CD14-positive monocyte (primary cell): ENCODE measurements at regions not wholly inside any gene's neighbourhood (a gene's known extent, or its start where the extent isn't known, plus 50 kb on each side); places are given as distances from the start of the nearest gene placed in this dataset.

ENCODE experiments used
- DNase-seq, 3 donors: peaks; one replicate each; pipeline ENCODE4 v3.0.0-alpha.2; 2011 to 2022
- H2AFZ ChIP-seq: 2 replicates; pipeline ENCODE4 v1.6.0; 2012; ENCODE audit warnings: mild to moderate bottlenecking, low read depth, low read length, inconsistent platforms; ENCODE audit not compliant: insufficient read depth, poor library complexity, severe bottlenecking
- H3K27ac ChIP-seq, 2 donors: 1 replicate in 1 of 2; 2 replicates in 1 of 2; pipeline ENCODE4 v1.5.1; 2012 to 2013; ENCODE audit warnings: low read length in 2 of 2, control low read depth in 1 of 2, inconsistent platforms in 1 of 2, low read depth in 1 of 2, mild to moderate bottlenecking in 1 of 2
- H3K27me3 ChIP-seq, 2 donors: one replicate each; pipeline versions ENCODE4 v1.6.0 to v1.6.1; 2011 to 2013; ENCODE audit warnings: low read length in 2 of 2; ENCODE audit not compliant: control insufficient read depth in 2 of 2, insufficient read depth in 2 of 2
- H3K36me3 ChIP-seq, 2 donors: replicated peaks in 1 of 2; 1 replicate in 1 of 2; 2 replicates in 1 of 2; pipeline versions ENCODE4 v1.5.1 to v1.6.1; 2012 to 2013; ENCODE audit warnings: low read length in 2 of 2, control low read depth in 1 of 2, inconsistent platforms in 1 of 2, mild to moderate bottlenecking in 1 of 2; ENCODE audit not compliant: insufficient read depth in 2 of 2, control insufficient read depth in 1 of 2
- H3K4me1 ChIP-seq, 2 donors: 1 replicate in 1 of 2; 2 replicates in 1 of 2; pipeline versions ENCODE4 v1.5.1 to v1.6.1; 2012 to 2013; ENCODE audit warnings: low read length in 2 of 2, control low read depth in 1 of 2, inconsistent platforms in 1 of 2, mild to moderate bottlenecking in 1 of 2, moderate library complexity in 1 of 2; ENCODE audit not compliant: insufficient read depth in 2 of 2, control insufficient read depth in 1 of 2
- H3K4me2 ChIP-seq: replicated peaks from 2 replicates; pipeline ENCODE3; 2012; ENCODE audit warnings: low read length, moderate library complexity, mild to moderate bottlenecking; ENCODE audit not compliant: poor library complexity, severe bottlenecking; ENCODE audit errors: extremely low read depth
- H3K4me3 ChIP-seq, 3 experiments: fragments of 200-600 bp in 1 of 3; sonication (generic) in 1 of 3; replicated peaks in 1 of 3; 1 replicate in 2 of 3; 2 replicates in 1 of 3; pipeline ENCODE4 v1.5.1; 2011 to 2013; ENCODE audit warnings: low read length in 3 of 3, mild to moderate bottlenecking in 3 of 3, control low read depth in 2 of 3, low read depth in 2 of 3, inconsistent platforms in 1 of 3, moderate library complexity in 1 of 3
- H3K79me2 ChIP-seq: 2 replicates; pipeline ENCODE4 v1.6.0; 2012; ENCODE audit warnings: mild to moderate bottlenecking, control low read depth, inconsistent platforms, low read length, moderate library complexity; ENCODE audit not compliant: insufficient read depth
- H3K9ac ChIP-seq: 2 replicates; pipeline ENCODE4 v1.6.0; 2017; ENCODE audit warnings: low read length, mild to moderate bottlenecking; ENCODE audit not compliant: insufficient read depth, poor library complexity, severe bottlenecking
- H3K9me3 ChIP-seq, 2 donors: replicated peaks in 1 of 2; 1 replicate in 1 of 2; 2 replicates in 1 of 2; pipeline versions ENCODE4 v1.5.1 to v1.6.1; 2012 to 2013; ENCODE audit warnings: low read length in 2 of 2, control low read depth in 1 of 2; ENCODE audit not compliant: control insufficient read depth in 1 of 2, insufficient read depth in 1 of 2
- H4K20me1 ChIP-seq: 2 replicates; pipeline ENCODE4 v1.6.0; 2012; ENCODE audit warnings: mild to moderate bottlenecking, low read length, control low read depth, moderate library complexity; ENCODE audit not compliant: insufficient read depth
- H3K27ac Mint-ChIP-seq, 7 donors: one replicate each; pipeline ENCODE4 v1.8.0; 2020; ENCODE audit warnings: mild to moderate bottlenecking in 7 of 7, mixed read lengths in 7 of 7, moderate library complexity in 6 of 7, inconsistent platforms in 2 of 7
- H3K27me3 Mint-ChIP-seq, 3 donors: one replicate each; pipeline ENCODE4 v1.8.0; 2021 to 2022; ENCODE audit warnings: low read depth in 3 of 3, mild to moderate bottlenecking in 3 of 3, mixed read lengths in 3 of 3, moderate library complexity in 3 of 3, inconsistent platforms in 1 of 3
- H3K36me3 Mint-ChIP-seq, 2 donors: one replicate each; pipeline ENCODE4 v1.8.0; 2020; ENCODE audit warnings: mixed read lengths in 2 of 2, inconsistent platforms in 1 of 2, mild to moderate bottlenecking in 1 of 2
- H3K4me1 Mint-ChIP-seq: one replicate; pipeline ENCODE4 v1.8.0; 2020; ENCODE audit warnings: mild to moderate bottlenecking, mixed read lengths
- H3K4me3 Mint-ChIP-seq, 2 donors: one replicate each; pipeline ENCODE4 v1.8.0; 2020; ENCODE audit warnings: mild to moderate bottlenecking in 2 of 2, mixed read lengths in 2 of 2, moderate library complexity in 1 of 2
- H3K9me3 Mint-ChIP-seq, 7 donors: one replicate each; pipeline ENCODE4 v1.8.0; 2020 to 2022; ENCODE audit warnings: mixed read lengths in 7 of 7, mild to moderate bottlenecking in 6 of 7, moderate library complexity in 6 of 7, inconsistent platforms in 2 of 7
- CTCF ChIP-seq: fragments of 200-600 bp; IDR thresholded peaks from one replicate; pipeline ENCODE4 v1.8.0; 2022; ENCODE audit warnings: antibody characterized with exemption, mild to moderate bottlenecking
- WGBS: methylation state at CpG from one replicate; pipeline ENCODE4 v1.1.5; 2013; ENCODE audit warnings: missing lambda C conversion rate; ENCODE audit not compliant: insufficient coverage; 5-methylcytosine and 5-hydroxymethylcytosine counted together
- intact Hi-C, 2 donors: fragments of 100-400 bp; cut with micrococcal nuclease; formaldehyde crosslinking; loops; one replicate each; pipeline versions ENCODE4 v1.15.0 to v1.15.1; 2023

- Mint-ChIP-seq H3K36me3 (no peaks in the 10 kb centered on the region), H3K27me3 (no peaks in the 10 kb centered on the region), H3K27ac (no peak overlapping the region), H3K4me1 (no peaks in the 10 kb centered on the region), H3K9me3 (no peaks in the 10 kb centered on the region), H3K4me3 (no peak overlapping the region)
- no peak for TF ChIP-seq CTCF
- Histone ChIP-seq H3K4me3 (no peak overlapping the region), H3K9ac (no peak overlapping the region), H3K79me2 (no peaks in the 10 kb centered on the region), H3K27me3 (no peaks in the 10 kb centered on the region), H4K20me1 (no peaks in the 10 kb centered on the region), H3K9me3 (no peaks in the 10 kb centered on the region), H3K4me2 (no peak overlapping the region), H3K4me1 (no peaks in the 10 kb centered on the region), H2AFZ (no peak overlapping the region), H3K27ac (no peak overlapping the region), H3K36me3 (no peaks in the 10 kb centered on the region)
- no CpG with 5 or more reads among the region's 1 CpG for WGBS
- no peak for DNase-seq
- intact Hi-C loops = loop anchor here in 1 of 2 donors (10.0 kb wide), 1 partner anchor 63 kb away; no protein-coding TSS in a partner anchor
Observed at GRCh38 chr18:29137773-29138495, 961.0 kb upstream of the CDH2 start.

- Histone ChIP-seq H3K4me2 (peak overlapping the region; percentile 46), H3K4me1 (peaks cover 7 to 12% of the 10 kb centered on the region in 2 donors), H3K36me3 (no peaks in the 10 kb centered on the region), H3K4me3 (peak overlapping the region in 1 of 3 experiments; percentile 46), H3K27ac (peak overlapping the region in 1 of 2 donors; percentile 55), H3K27me3 (no peaks in the 10 kb centered on the region), H3K9me3 (no peaks in the 10 kb centered on the region), H3K9ac (no peak overlapping the region), H3K79me2 (no peaks in the 10 kb centered on the region), H4K20me1 (no peaks in the 10 kb centered on the region), H2AFZ (no peak overlapping the region)
- H3K4me3 Mint-ChIP-seq = no peak overlapping the region
- peaks cover 0 to 7% (median 0%) of the 10 kb centered on the region in 7 donors for H3K9me3 Mint-ChIP-seq
- intact Hi-C loops = no loop called here
- TF ChIP-seq CTCF = no peak
- no CpG with 5 or more reads among the region's 1 CpG for WGBS
- H3K27me3 Mint-ChIP-seq = peaks cover 0 to 2% (median 0%) of the 10 kb centered on the region in 3 donors
- H3K27ac Mint-ChIP-seq = no peak overlapping the region
- H3K36me3 Mint-ChIP-seq = no peaks in the 10 kb centered on the region
- H3K4me1 Mint-ChIP-seq = peaks cover 6% of the 10 kb centered on the region
- DNase-seq = no peak
Observed at GRCh38 chr18:29123706-29124530, 947.0 kb upstream of the CDH2 start.
